ENCODE measurements at regions not wholly inside any gene's neighbourhood (a gene's known extent, or its start where the extent isn't known, plus 50 kb on each side); places are given as distances from the start of the nearest gene placed in this dataset.
A peak's percentile ranks its signal among the peaks of the same experiment; 100 is the strongest.

- TF ChIP-seq CTCF (IDR thresholded peaks at IDR 0.05; ENCODE audit: insufficient read depth, missing control alignments) = no peak
- no peak for FAIRE-seq
- no peak for DNase-seq (ENCODE audit: insufficient read length, low spot score)
Measured at GRCh38 chr14:39492267-39492666, 60.0 kb upstream of the FBXO33 start.

- no peak for DNase-seq (ENCODE audit: insufficient read length, low spot score)
- peak; percentile 45 for TF ChIP-seq CTCF (IDR thresholded peaks at IDR 0.05; ENCODE audit: insufficient read depth, missing control alignments)
- no peak for FAIRE-seq
Measured at GRCh38 chr14:39491134-39491571, 58.9 kb upstream of the FBXO33 start.

- FAIRE-seq (no peak), DNase-seq (ENCODE audit: insufficient read length, low spot score) (no peak)
- TF ChIP-seq CTCF (IDR thresholded peaks at IDR 0.05; ENCODE audit: insufficient read depth, missing control alignments) = no peak
Measured at GRCh38 chr14:39488600-39488999, 56.4 kb upstream of the FBXO33 start.

- DNase-seq (ENCODE audit: insufficient read length, low spot score) (no peak), FAIRE-seq (no peak)
- no peak for TF ChIP-seq CTCF (IDR thresholded peaks at IDR 0.05; ENCODE audit: insufficient read depth, missing control alignments)
Measured at GRCh38 chr14:39483682-39484081, 51.4 kb upstream of the FBXO33 start.
